GM12878 (cell line): ENCODE measurements at regions not wholly inside any gene's neighbourhood (a gene's known extent, or its start where the extent isn't known, plus 50 kb on each side); places are given as distances from the start of the nearest gene placed in this dataset.

ENCODE experiments used
- ATF2 ChIP-seq: IDR thresholded peaks from 2 replicates; pipeline ENCODE4 v1.6.1; 2012; ENCODE audit warnings: low read length, inconsistent platforms
- BCLAF1 ChIP-seq: fragments of 450-650 bp; IDR thresholded peaks from 2 replicates; pipeline ENCODE4 v1.6.1; 2017; ENCODE audit warnings: antibody characterized with exemption, mild to moderate bottlenecking, moderate library complexity
- DPF2 ChIP-seq: fragments of 450-650 bp; IDR thresholded peaks from 2 replicates; pipeline ENCODE4 v1.6.1; 2017; ENCODE audit warnings: mild to moderate bottlenecking
- IRF4 ChIP-seq: IDR thresholded peaks from 2 replicates; pipeline ENCODE4 v1.6.1; 2011; ENCODE audit warnings: low read depth, low read length
- JUNB ChIP-seq: IDR thresholded peaks from 2 replicates; pipeline ENCODE4 v1.6.1; 2016; ENCODE audit warnings: antibody characterized with exemption, mild to moderate bottlenecking
- LARP7 ChIP-seq: fragments of 450-650 bp; IDR thresholded peaks from 2 replicates; pipeline ENCODE4 v1.6.1; 2017; ENCODE audit warnings: mild to moderate bottlenecking
- MEF2A ChIP-seq: IDR thresholded peaks from 2 replicates; pipeline ENCODE4 v1.6.1; 2011; ENCODE audit warnings: low read depth, mild to moderate bottlenecking, low read length, moderate library complexity; ENCODE audit not compliant: insufficient read depth
- MEF2B ChIP-seq: fragments of 450-650 bp; IDR thresholded peaks from 2 replicates; pipeline ENCODE4 v1.6.1; 2018; ENCODE audit warnings: mild to moderate bottlenecking, moderate library complexity; ENCODE audit not compliant: partially characterized antibody, poor library complexity, severe bottlenecking
- NRF1 ChIP-seq: conservative IDR thresholded peaks from 2 replicates; pipeline ENCODE4 v1.6.1; 2011; ENCODE audit warnings: mild to moderate bottlenecking, low read depth, low read length, improper control_type of control experiment
- PAX8 ChIP-seq: fragments of 450-650 bp; IDR thresholded peaks from 2 replicates; pipeline ENCODE4 v1.6.1; 2017; ENCODE audit warnings: mild to moderate bottlenecking, moderate library complexity
- PBX3 ChIP-seq: IDR thresholded peaks from 2 replicates; pipeline ENCODE4 v1.6.1; 2011; ENCODE audit warnings: mild to moderate bottlenecking, low read depth, low read length, moderate library complexity; ENCODE audit not compliant: insufficient replicate concordance
- RAD51 ChIP-seq: fragments of 450-650 bp; IDR thresholded peaks from 2 replicates; pipeline ENCODE4 v1.6.1; 2016; ENCODE audit warnings: moderate library complexity, mild to moderate bottlenecking, inconsistent platforms
- RBBP5 ChIP-seq: fragments of 200-600 bp; sonication (generic); conservative IDR thresholded peaks from 2 replicates; pipeline ENCODE4 v1.6.1; 2016
- REST ChIP-seq: IDR thresholded peaks from 2 replicates; pipeline ENCODE4 v1.6.1; 2012; ENCODE audit warnings: mild to moderate bottlenecking, low read depth, low read length
- RFX5 ChIP-seq: IDR thresholded peaks from 2 replicates; pipeline ENCODE4 v1.6.1; 2011; ENCODE audit warnings: low read depth, low read length, improper control_type of control experiment
- SMARCA5 ChIP-seq: fragments of 450-650 bp; IDR thresholded peaks from 2 replicates; pipeline ENCODE4 v1.6.1; 2017; ENCODE audit warnings: mild to moderate bottlenecking
- SMC3 ChIP-seq: IDR thresholded peaks from 2 replicates; pipeline ENCODE4 v1.6.1; 2011; ENCODE audit warnings: low read length, improper control_type of control experiment, borderline replicate concordance
- SREBF2 ChIP-seq: IDR thresholded peaks from 2 replicates; pipeline ENCODE4 v1.6.1; 2012; ENCODE audit warnings: mild to moderate bottlenecking, low read length
- SRF ChIP-seq, 2 experiments: IDR thresholded peaks; 2 replicates each; pipeline ENCODE4 v1.6.1; 2011; ENCODE audit warnings: low read depth in 2 of 2, low read length in 2 of 2, mild to moderate bottlenecking in 1 of 2, moderate library complexity in 1 of 2
- ZNF24 ChIP-seq: fragments of 450-650 bp; IDR thresholded peaks from 2 replicates; pipeline ENCODE4 v1.6.1; 2017; ENCODE audit warnings: antibody characterized with exemption, mild to moderate bottlenecking
- ZZZ3 ChIP-seq: IDR thresholded peaks from 2 replicates; pipeline ENCODE4 v1.6.1; 2011; ENCODE audit warnings: low read depth; ENCODE audit not compliant: control insufficient read depth, insufficient read length

GRCh38 chr10:62681211-62681940, 123.1 kb upstream of the ADO start (continued):
- no peak for TF ChIP-seq RFX5
- TF ChIP-seq MEF2A = peak; percentile 94
- peak; percentile 71; the same call in 1 of the 2 replicates for TF ChIP-seq SMARCA5
- peak in 1 of 2 experiments; percentile 57; a peak in 1 of 4 replicates for TF ChIP-seq SRF (IDR thresholded peaks at IDR 0.05; ENCODE audit: low read depth in 2 of 2, low read length in 2 of 2)
- peak; percentile 37; the same call in 1 of the 2 replicates for TF ChIP-seq JUNB
- TF ChIP-seq PAX8 = no peak
- TF ChIP-seq ZNF24 = peak; percentile 48; the same call in 1 of the 2 replicates
- TF ChIP-seq PBX3 = peak; percentile 6
- no peak; the same call in 1 of the 2 replicates for TF ChIP-seq LARP7
- TF ChIP-seq MEF2B = peak; percentile 89
- no peak for TF ChIP-seq RBBP5
- TF ChIP-seq SMC3 = peak; percentile 57; the same call in 1 of the 2 replicates
- TF ChIP-seq ATF2 = peak; percentile 94
- no peak for TF ChIP-seq SREBF2
- TF ChIP-seq IRF4 = 0 out of 2 replicates have a peak, but pooled peaks have one; percentile 27
- TF ChIP-seq BCLAF1 = no peak
- TF ChIP-seq ZZZ3 = no peak
- TF ChIP-seq REST = no peak; the same call in 1 of the 2 replicates
- peak; percentile 77 for TF ChIP-seq DPF2
- TF ChIP-seq RAD51 = peak; percentile 31; the same call in 1 of the 2 replicates
- TF ChIP-seq NRF1 = no peak
